CD4-positive, alpha-beta T cell treated with Interleukin-4 for 4 hours (primary cell): ENCODE measurements at regions not wholly inside any gene's neighbourhood (a gene's known extent, or its start where the extent isn't known, plus 50 kb on each side); places are given as distances from the start of the nearest gene placed in this dataset.
"Not testable (repeated sequence)": the region's sequence is repeated elsewhere in the genome, so short reads cannot be mapped to it uniquely, and the experiment has no call there.

Source experiments
- DNase-seq: peaks from one replicate; pipeline ENCODE4 v3.0.0-alpha.2; 2020

DNA sequence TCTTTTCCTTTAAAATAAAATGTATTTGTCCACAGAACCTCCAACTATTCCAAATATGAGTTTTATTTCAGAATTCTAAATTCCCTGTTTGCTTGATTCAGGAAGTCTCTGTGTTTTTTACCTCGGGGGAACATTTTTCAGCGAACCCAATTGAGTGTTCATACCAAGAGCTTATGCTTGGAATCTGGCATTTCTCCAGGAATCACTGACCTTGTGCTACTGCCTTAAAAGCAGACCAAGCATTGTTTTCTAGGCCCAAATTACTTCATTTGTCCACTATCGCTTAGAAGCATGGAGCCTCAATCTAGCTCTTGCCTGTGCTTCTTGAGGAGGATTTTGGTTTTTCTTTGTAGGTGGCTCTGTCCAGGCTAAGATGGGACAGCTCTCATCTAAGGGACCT, 59.4 kb downstream of the EBLN1 start:
- DNase-seq: no peak

- DNase-seq: no peak
Measured at GRCh38 chr10:22156750-22157149, 61.1 kb downstream of the EBLN1 start.

DNA sequence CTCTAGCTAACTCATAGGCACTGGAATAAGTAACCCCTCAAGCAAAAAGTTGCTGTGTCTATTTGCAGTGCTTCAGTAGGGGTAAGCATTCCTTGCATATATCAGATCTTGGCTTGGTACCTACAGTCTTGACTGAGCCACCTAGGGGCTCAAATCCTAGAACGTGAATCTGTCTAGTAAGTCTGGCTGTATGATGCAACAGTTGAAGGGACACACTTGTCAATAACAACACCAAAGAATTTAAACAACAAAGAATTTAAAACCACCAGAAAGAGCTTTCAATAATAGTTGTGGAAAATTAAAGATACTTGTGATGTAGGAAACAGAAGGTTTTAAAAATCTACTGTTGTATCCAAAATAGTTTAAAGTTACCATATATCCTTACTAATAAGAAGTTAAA, 65.4 kb downstream of the EBLN1 start:
- DNase-seq: no peak

DNA sequence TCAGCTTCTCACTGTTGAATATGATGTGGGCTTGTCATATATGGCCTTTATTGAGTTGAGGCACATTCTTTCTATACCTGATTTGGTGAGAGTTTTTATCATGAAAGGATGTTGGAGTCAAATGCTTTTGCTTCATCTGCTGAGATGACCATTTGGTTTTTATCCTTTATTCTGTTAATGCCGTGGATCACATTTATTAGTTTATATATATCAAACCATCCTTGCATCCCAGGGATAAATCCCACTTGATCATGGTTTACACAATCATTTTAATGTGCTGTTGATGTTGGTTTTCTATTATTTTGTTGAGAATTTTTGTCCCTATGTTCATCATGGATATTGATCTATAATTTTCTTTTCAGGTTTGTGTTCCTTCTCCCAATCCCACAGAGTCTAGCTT, 67.0 kb downstream of the EBLN1 start:
- no peak for DNase-seq

DNA sequence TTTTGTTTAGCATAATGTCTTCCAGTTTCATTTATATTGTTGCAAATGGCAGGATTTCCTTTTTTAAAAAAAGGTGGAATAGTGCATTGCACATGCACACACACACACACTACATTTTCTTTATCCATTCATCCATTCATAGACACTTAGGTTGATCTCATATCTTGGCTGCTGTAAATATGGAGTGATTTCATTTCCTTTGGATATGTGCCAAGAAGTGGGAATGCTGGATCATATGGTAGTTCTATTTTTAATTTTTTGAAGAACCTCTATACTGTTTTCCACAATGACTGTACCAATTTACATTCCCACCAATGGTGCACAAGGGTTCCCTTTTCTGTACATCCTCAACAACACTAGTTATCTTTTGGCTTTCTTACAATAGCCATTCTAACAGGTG, 68.9 kb downstream of the EBLN1 start:
- no peak for DNase-seq

GRCh38 chr10:22145873-22146272, 71.9 kb downstream of the EBLN1 start:
- not testable (repeated sequence) for DNase-seq

GRCh38 chr10:22137542-22137941, 80.3 kb downstream of the EBLN1 start:
- DNase-seq: no peak

GRCh38 chr10:22135591-22135990, 82.2 kb downstream of the EBLN1 start:
- no peak for DNase-seq

DNA sequence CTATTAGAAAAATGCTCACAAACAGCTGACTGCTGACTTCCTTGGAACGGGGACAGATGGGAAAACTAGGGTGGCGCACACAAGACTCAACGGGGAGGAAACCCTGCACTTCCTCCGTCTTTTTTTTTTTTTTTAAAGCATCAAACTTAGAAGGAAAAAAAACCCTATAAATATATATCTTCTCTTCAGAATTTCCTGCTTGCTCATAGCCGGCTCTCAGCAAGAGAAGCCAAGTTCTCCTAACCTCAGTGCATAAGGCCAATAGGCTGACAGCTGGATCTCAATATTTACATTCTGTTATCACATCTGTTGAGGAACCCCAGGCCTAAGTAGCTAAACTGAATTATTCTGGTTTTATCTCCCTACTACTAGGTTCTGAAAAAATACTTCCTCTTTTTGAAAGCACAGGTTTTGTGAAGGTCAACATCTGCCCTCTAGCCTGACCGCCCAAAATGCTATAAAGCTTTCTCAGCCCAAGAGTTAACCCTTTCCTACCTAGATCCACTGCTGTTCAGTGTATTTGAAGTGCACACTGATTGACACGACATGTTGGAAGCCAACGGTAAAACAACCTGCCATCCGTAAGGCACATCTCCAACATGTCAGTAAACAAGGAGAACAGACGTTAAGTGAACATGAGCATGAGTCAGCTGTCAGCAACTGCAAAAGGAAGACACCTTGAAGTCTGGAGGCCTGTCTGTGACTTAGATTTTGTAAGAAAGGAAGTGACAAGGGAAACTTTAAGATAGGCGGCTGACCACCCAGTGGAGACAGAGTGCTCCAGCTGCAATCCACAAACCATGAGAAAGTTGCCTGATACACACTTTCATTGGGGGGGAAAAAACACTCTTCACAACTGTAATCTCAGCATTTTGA, 83.8 kb downstream of the EBLN1 start:
- DNase-seq: no peak

- DNase-seq: not testable (repeated sequence)
Measured at GRCh38 chr10:22130824-22131223, 87.0 kb downstream of the EBLN1 start.

DNA sequence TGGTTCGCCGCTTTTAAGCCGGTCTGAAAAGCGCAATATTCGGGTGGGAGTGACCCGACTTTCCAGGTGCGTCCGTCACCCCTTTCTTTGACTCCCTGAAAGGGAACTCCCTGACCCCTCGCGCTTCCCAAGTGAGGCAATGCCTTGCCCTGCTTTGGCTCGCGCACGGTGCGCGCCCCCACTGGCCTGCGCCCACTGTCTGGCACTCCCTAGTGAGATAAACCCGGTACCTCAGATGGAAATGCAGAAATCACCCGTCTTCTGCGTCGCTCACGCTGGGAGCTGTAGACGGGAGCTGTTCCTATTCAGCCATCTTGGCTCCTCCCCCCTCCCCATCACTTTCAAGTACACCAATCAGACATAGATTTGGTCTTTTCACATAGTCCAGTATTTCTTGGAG, 88.2 kb downstream of the EBLN1 start:
- not testable (repeated sequence) for DNase-seq

DNA sequence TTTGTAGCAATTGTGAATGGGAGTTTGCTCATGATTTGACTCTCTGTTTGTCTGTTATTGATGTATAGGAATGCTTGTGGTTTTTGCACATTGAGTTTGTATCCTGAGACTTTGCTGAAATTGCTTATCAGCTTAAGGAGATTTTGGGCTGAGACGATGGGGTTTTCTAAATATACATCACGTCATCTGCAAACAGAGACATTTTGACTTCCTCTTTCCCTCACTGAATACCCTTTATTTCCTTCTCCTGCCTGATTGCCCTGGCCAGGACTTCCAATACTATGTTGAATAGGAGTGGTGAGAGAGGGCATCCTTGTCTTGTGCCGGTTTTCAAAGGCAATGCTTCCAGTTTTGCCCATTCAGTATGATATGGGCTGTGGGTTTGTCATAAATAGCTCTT, 96.6 kb downstream of the EBLN1 start:
- not testable (repeated sequence) for DNase-seq

DNA sequence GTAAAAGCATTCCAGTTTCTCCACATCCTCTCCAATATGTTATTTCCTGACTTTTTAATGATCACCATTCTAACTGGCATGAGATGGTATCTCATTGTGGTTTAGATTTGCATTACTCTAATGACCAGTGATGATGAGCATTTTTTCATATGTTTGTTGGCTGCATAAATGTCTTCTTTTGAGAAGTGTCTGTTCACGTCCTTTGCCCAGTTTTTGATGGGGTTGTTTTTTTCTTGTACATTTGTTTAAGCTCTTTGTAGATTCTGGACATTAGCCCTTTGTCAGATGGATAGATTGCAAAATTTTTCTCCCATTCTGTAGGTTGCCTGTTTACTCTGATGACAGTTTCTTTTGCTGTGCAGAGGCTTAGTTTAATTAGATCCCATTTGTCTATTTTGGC, 97.7 kb downstream of the EBLN1 start:
- DNase-seq: not testable (repeated sequence)

DNA sequence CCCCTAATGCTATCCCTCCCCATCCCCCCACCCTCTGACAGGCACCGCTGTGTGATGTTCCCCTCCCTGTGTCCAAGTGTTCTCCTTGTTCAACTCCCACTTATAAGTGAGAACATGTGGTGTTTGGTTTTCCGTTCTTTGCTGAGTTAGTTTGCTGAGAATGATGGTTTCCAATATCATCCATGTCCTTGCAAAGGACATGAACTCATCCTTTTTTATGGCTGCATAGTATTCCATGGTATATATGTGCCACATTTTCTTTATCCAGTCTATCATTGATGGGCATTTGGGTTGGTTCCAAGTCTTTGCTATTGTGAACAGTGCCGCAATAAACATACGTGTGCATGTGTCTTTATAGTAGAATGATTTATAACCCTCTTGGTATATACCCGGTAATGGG, 98.2 kb downstream of the EBLN1 start:
- DNase-seq: not testable (repeated sequence)

DNA sequence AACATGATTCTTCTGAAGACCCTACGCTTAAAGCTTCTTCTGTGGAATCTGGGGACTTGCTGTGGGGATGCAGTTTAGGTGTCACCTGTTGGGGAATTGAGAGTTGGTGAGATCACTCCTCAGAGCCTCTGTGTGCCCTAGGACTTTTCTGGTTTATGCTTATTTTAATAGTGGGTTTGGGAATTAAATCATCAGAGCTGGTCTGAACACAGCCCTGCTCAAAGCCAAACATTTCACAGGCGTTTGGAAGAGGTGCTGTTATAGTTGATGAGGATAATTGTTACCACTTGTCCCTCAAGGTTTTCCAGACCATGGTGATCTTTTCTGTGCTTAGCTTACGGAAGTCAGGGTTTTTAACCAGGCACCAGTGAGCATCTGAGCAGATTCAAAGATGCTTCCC, 106.1 kb downstream of the EBLN1 start:
- DNase-seq: no peak

DNA sequence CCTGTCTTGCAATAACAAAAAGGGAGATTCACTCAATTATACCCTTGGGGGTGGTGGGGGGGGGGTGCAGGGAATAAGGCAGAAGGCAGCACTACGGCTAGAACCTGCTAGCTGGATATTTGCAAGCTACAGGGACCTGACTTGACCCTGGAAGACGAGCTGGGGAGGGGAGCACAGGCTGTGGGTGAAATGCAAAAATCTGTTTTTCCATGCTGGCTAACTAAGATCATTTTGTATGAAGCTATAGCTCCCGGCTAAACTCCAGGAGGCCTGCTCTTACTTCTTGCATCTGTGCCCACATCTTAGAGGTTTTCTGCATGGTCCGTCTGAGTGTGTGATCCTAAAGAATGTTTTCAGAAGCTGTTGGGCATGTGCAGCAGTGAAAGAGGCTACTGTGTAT, 106.6 kb downstream of the EBLN1 start:
- DNase-seq: no peak

DNA sequence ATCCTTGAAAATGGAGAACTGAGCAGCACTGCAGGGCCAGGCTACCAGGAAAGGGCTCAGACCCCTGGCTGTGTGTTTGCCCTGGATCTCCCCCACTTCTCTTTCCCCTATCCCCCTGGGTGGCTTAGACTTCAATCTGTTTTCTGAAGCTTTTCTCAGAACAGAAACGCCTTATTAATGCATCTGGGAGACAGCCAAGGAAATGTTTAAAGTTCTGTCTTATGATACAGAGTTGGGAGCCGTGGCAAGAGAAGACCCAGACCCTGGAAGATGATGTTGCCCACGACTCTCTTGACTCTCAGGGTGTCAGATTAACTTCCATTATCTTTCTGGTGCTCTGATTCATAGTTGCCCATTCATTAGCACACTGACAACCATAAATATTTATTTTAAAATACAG, 107.1 kb downstream of the EBLN1 start:
- no peak for DNase-seq

GRCh38 chr10:22105270-22105669, 101.7 kb upstream of the DNAJC1 start:
- DNase-seq: no peak

DNA sequence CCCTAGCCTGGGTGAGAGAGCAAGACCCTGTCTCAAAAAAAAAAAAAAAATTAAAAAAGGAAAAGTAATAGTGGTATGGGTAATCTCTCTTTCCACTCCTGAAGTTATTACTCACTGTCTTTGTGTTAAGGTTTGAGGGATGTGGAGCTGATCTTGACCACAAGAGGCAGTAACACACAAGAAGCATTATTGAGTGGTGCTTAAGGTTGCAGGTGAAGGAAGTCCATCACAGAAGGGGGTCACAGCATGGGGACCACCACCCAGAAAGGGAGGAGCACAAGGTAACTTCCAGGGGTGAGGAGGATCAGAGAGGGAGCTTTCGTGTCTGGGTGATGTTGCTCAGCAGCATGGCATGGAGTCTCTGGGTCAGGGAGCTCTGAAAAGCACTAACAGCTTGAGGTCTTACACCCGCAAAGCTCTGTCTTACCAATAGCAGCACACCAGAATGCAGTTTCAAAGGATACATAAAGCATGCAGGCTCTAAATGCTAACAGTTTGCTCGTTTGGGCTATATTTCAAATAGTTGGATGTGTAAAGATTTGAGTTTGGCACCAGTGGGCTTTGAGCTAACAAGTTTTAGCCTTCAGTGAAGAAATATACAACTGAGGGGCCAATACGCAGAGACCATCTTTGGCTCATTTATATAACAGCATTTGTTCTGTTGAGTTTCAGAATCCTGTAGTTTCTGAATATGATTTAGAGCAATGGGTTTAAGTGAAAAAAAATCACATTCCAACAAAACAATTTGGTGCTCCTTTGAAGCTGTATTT, 100.4 kb upstream of the DNAJC1 start:
- no peak for DNase-seq

GRCh38 chr10:22097696-22098095, 94.2 kb upstream of the DNAJC1 start:
- no peak for DNase-seq

- DNase-seq: not testable (repeated sequence)
Measured at GRCh38 chr10:22091260-22091659, 87.7 kb upstream of the DNAJC1 start.

DNA sequence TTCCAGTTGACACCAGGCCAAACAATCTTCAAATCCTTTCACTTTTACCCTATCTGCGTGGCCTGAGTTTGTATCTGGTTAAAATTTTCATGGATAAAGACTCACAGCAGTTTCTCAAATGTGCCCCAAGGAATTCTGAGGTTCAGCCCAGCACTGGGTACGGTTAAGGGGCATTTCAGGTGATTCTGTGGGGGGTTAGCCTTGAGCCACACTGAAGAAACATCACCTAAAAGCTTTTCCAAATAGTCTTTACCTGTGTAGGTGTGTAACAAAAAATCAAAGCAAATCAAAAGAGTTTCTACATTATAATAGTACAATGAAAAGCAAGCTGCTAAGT, 83.8 kb upstream of the DNAJC1 start:
- no peak for DNase-seq

DNA sequence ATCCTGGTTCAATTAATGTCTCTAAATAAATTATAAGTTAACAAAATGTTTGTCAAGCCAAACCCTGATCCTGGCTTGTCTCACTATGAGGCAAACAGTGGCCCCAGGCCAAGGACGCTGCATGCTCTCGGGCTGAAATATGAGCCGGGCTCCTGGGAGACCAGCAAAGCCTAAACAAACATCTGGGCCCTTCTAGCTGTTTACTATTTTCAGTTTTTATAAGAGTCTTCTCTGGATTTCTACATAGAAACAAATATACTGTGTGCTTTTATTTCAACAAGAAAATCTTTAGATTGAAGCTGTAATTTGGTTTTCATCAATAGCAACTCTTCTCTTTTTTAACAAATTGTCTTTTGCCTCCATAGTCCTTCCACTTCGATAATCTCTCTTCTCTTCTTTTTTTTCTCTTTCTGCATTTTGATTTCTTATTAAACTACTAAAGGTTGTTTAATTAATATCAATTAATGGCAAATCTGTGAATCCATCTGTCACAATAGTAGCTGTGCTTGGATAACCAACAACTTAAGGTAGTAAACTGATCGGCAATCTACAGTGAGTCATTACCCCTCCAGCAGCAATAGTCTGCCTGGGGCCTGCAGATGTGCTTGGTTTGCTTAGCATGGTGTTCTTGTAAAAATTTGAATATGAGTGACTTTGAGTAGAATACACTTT, 83.3 kb upstream of the DNAJC1 start:
- DNase-seq: no peak

- not testable (repeated sequence) for DNase-seq
Measured at GRCh38 chr10:22079921-22080320, 76.4 kb upstream of the DNAJC1 start.
